NCI-H345 treated with DMSO at 0.1 percent for 48 hours (cell line): ENCODE measurements at regions not wholly inside any gene's neighbourhood (a gene's known extent, or its start where the extent isn't known, plus 50 kb on each side); places are given as distances from the start of the nearest gene placed in this dataset.
"Not testable (repeated sequence)": the region's sequence is repeated elsewhere in the genome, so short reads cannot be mapped to it uniquely, and the experiment has no call there.

ENCODE experiments used
- DNase-seq: peaks from one replicate; lab custom pipeline; 2025; ENCODE audit not compliant: unreplicated experiment; lab: John Stamatoyannopoulos, UW

- DNase-seq = no peak
Measured at GRCh38 chr5:155753943-155754581, 572.9 kb upstream of the SGCD start.

GRCh38 chr5:155759252-155759651 is 567.7 kb upstream of the SGCD start:
- no peak for DNase-seq

- DNase-seq = no peak
Measured at GRCh38 chr5:155759984-155760383, 567.0 kb upstream of the SGCD start.

GRCh38 chr5:155761502-155761901 is 565.5 kb upstream of the SGCD start:
- DNase-seq = no peak

- DNase-seq = no peak
Measured at GRCh38 chr5:155765715-155766114, 561.2 kb upstream of the SGCD start.

- DNase-seq = no peak
Measured at GRCh38 chr5:155767470-155767869, 559.5 kb upstream of the SGCD start.

GRCh38 chr5:155768332-155768731 is 558.6 kb upstream of the SGCD start:
- no peak for DNase-seq

- DNase-seq = no peak
Measured at GRCh38 chr5:155772009-155772662, 554.8 kb upstream of the SGCD start.

- DNase-seq = no peak
Measured at GRCh38 chr5:155773680-155774079, 553.3 kb upstream of the SGCD start.

GRCh38 chr5:155780260-155780659 is 546.7 kb upstream of the SGCD start:
- no peak for DNase-seq

- no peak for DNase-seq
Measured at GRCh38 chr5:155783246-155783645, 543.7 kb upstream of the SGCD start.

GRCh38 chr5:155783791-155784190 is 543.2 kb upstream of the SGCD start:
- no peak for DNase-seq

- DNase-seq = no peak
Measured at GRCh38 chr5:155786108-155786507, 540.9 kb upstream of the SGCD start.

- DNase-seq = no peak
Measured at GRCh38 chr5:155792873-155793272, 534.1 kb upstream of the SGCD start.

- DNase-seq = no peak
Measured at GRCh38 chr5:155794795-155795194, 532.2 kb upstream of the SGCD start.

- DNase-seq = no peak
Measured at GRCh38 chr5:155799308-155799707, 527.7 kb upstream of the SGCD start.

- DNase-seq = no peak
Measured at GRCh38 chr5:155807884-155808576, 518.9 kb upstream of the SGCD start.

GRCh38 chr5:155815248-155815647 is 511.7 kb upstream of the SGCD start:
- DNase-seq = no peak

- no peak for DNase-seq
Measured at GRCh38 chr5:155822177-155822576, 504.8 kb upstream of the SGCD start.

- no peak for DNase-seq
Measured at GRCh38 chr5:155826611-155827507, 500.1 kb upstream of the SGCD start.

GRCh38 chr5:155827508-155827815 is 499.5 kb upstream of the SGCD start:
- not testable (repeated sequence) for DNase-seq

GRCh38 chr5:155827949-155828348 is 499.0 kb upstream of the SGCD start:
- no peak for DNase-seq
